ENCODE measurements at regions not wholly inside any gene's neighbourhood (a gene's known extent, or its start where the extent isn't known, plus 50 kb on each side); places are given as distances from the start of the nearest gene placed in this dataset.

DNA sequence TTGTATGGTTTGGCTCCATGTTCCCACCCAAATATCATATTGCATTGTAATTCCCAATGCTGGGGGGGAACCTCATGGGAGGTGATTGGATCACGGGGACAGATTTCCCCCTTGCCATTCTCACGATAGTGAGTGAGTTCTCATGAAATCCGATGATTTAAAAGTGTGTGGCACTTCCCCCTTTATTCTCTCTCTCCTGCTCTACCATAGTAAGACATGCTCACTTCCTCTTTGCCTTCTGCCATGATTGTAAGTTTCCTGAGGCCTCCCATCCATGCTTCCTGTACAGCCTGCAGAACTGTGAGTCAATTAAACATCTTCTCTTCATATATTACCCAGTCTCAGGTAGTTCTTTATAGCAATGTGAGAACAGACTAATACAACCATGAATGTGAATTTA lies 211.6 kb upstream of the NR5A2 start:
- Histone ChIP-seq H3K27me3 (ENCODE audit: control insufficient read depth, insufficient read depth, low read length) (no peaks in the 10 kb centered on the region), H3K27ac (ENCODE audit: low read depth in 2 of 2, low read length in 2 of 2) (no peak overlapping the region), H3K36me3 (ENCODE audit: control insufficient read depth in 2 of 3, insufficient read depth in 3 of 3, low read length in 3 of 3) (no peaks in the 10 kb centered on the region), H3K9me3 (ENCODE audit: control insufficient read depth in 2 of 3, insufficient read depth in 1 of 3, low read length in 3 of 3) (no peaks in the 10 kb centered on the region), H3K4me1 (ENCODE audit: control insufficient read depth in 2 of 3, insufficient read depth in 2 of 3, low read depth in 1 of 3, low read length in 3 of 3) (no peaks in the 10 kb centered on the region), H3K9ac (ENCODE audit: low read length in 3 of 3) (no peak overlapping the region), H3K4me3 (ENCODE audit: low read length in 3 of 3) (no peak overlapping the region)
- intact Hi-C loops (cut with DNase I): no loop called here
- FAIRE-seq (no peak), DNase-seq (no peak)
- TF ChIP-seq, protein P1, sequence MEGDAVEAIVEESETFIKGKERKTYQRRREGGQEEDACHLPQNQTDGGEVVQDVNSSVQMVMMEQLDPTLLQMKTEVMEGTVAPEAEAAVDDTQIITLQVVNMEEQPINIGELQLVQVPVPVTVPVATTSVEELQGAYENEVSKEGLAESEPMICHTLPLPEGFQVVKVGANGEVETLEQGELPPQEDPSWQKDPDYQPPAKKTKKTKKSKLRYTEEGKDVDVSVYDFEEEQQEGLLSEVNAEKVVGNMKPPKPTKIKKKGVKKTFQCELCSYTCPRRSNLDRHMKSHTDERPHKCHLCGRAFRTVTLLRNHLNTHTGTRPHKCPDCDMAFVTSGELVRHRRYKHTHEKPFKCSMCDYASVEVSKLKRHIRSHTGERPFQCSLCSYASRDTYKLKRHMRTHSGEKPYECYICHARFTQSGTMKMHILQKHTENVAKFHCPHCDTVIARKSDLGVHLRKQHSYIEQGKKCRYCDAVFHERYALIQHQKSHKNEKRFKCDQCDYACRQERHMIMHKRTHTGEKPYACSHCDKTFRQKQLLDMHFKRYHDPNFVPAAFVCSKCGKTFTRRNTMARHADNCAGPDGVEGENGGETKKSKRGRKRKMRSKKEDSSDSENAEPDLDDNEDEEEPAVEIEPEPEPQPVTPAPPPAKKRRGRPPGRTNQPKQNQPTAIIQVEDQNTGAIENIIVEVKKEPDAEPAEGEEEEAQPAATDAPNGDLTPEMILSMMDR (IDR thresholded peaks at IDR 0.05; ENCODE audit: borderline replicate concordance, extremely low read depth, insufficient read depth): no peak

DNA sequence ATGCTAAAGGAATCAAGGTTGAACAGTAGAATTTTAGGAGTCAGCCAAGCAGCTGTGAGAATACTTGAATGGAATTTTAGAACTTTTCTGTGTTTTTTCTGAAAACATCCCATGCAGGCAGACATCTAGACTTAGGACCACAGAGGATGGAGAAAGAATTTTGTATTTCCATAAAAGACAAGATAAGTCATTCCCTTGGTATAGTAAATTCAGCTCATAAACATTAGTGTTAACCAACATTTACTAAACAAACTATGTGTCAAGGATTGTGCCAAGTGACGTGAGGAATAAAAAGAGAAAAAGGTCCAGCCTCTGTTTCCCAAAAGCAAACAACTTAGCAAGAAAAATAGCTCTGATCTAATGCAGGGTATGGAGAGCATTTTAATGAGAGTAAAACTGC lies 210.2 kb upstream of the NR5A2 start:
- Histone ChIP-seq H3K27me3 (ENCODE audit: control insufficient read depth, insufficient read depth, low read length) (no peaks in the 10 kb centered on the region), H3K4me1 (ENCODE audit: control insufficient read depth in 2 of 3, insufficient read depth in 2 of 3, low read depth in 1 of 3, low read length in 3 of 3) (no peaks in the 10 kb centered on the region), H3K36me3 (ENCODE audit: control insufficient read depth in 2 of 3, insufficient read depth in 3 of 3, low read length in 3 of 3) (no peaks in the 10 kb centered on the region), H3K9ac (ENCODE audit: low read length in 3 of 3) (no peak overlapping the region), H3K9me3 (ENCODE audit: control insufficient read depth in 2 of 3, insufficient read depth in 1 of 3, low read length in 3 of 3) (no peaks in the 10 kb centered on the region), H3K27ac (ENCODE audit: low read depth in 2 of 2, low read length in 2 of 2) (no peak overlapping the region), H3K4me3 (ENCODE audit: low read length in 3 of 3) (no peak overlapping the region)
- intact Hi-C loops (cut with DNase I): no loop called here
- TF ChIP-seq, protein P1 (IDR thresholded peaks at IDR 0.05; ENCODE audit: borderline replicate concordance, extremely low read depth, insufficient read depth): no peak
- DNase-seq: no peak
- no peak for FAIRE-seq

DNA sequence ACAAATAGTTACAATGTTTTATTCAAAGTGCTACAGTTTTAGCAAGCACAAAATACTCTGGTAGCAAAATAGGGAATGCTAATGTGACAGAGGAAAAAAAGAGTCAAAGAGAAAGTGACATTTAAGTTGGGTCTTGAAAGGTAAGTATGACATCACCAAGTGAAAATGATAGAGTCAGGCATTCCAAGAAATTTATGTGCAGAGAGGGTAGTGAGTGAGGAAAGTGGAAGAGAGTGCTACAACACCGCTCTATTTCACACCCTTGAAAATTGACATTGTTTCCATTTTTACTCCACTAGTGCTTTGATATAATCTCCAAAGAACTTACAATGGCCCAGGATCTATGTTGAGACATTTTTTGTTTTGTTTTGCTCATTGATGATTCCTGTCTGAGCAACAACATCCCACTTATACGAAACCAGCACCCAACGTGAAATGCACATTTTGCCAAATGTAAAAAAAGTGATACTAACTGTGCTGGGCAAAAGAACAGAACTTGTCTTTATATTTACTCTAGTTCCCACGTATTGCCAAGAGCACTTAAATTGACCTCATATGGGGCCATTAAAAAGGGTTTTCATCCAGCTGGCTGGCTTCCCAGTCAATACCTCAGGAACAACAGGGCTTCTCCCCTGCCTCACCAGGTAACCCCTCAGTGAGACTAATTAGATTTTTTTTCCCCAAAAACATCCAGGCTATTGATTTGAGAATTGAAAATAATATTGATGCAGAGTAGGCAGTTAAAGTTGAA lies 206.3 kb upstream of the NR5A2 start:
- no peak overlapping the region for H3K4me3 ChIP-seq (ENCODE audit: low read length in 3 of 3)
- DNase-seq: no peak
- no peak for FAIRE-seq
- no peak overlapping the region for H3K9ac ChIP-seq (ENCODE audit: low read length in 3 of 3)
- no peaks in the 10 kb centered on the region for H3K4me1 ChIP-seq (ENCODE audit: control insufficient read depth in 2 of 3, insufficient read depth in 2 of 3, low read depth in 1 of 3, low read length in 3 of 3)
- H3K27me3 ChIP-seq (ENCODE audit: control insufficient read depth, insufficient read depth, low read length): no peaks in the 10 kb centered on the region
- no peaks in the 10 kb centered on the region for H3K36me3 ChIP-seq (ENCODE audit: control insufficient read depth in 2 of 3, insufficient read depth in 3 of 3, low read length in 3 of 3)
- peaks cover 0 to 2% (median 0%) of the 10 kb centered on the region in 3 donors for H3K9me3 ChIP-seq (ENCODE audit: control insufficient read depth in 2 of 3, insufficient read depth in 1 of 3, low read length in 3 of 3)
- TF ChIP-seq, protein P1 (IDR thresholded peaks at IDR 0.05; ENCODE audit: borderline replicate concordance, extremely low read depth, insufficient read depth): no peak
- intact Hi-C loops (cut with DNase I): no loop called here
- no peak overlapping the region for H3K27ac ChIP-seq (ENCODE audit: low read depth in 2 of 2, low read length in 2 of 2)

DNA sequence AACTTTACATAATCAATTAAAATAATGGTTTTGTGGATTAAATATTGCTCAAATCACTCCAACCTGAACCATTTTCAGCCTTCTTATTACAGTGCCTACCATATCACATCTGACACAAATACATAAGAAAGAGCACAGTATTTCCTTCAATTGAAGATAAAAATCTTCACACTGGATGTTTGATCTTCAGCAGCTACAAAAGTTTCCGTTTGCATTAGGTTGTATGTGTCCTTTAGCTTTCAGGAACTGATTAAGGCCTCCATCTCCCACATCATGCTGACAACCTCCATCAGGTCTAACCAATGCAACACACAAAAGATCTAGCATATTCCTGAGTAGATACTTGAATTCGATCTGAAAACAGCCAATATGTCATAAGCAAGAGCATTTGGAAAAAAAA lies 195.1 kb upstream of the NR5A2 start:
- TF ChIP-seq, protein P1 (IDR thresholded peaks at IDR 0.05; ENCODE audit: borderline replicate concordance, extremely low read depth, insufficient read depth): no peak
- Histone ChIP-seq H3K27me3 (ENCODE audit: control insufficient read depth, insufficient read depth, low read length) (no peaks in the 10 kb centered on the region), H3K9ac (ENCODE audit: low read length in 3 of 3) (no peak overlapping the region), H3K36me3 (ENCODE audit: control insufficient read depth in 2 of 3, insufficient read depth in 3 of 3, low read length in 3 of 3) (no peaks in the 10 kb centered on the region), H3K4me1 (ENCODE audit: control insufficient read depth in 2 of 3, insufficient read depth in 2 of 3, low read depth in 1 of 3, low read length in 3 of 3) (no peaks in the 10 kb centered on the region), H3K9me3 (ENCODE audit: control insufficient read depth in 2 of 3, insufficient read depth in 1 of 3, low read length in 3 of 3) (no peaks in the 10 kb centered on the region), H3K4me3 (ENCODE audit: low read length in 3 of 3) (no peak overlapping the region), H3K27ac (ENCODE audit: low read depth in 2 of 2, low read length in 2 of 2) (no peak overlapping the region)
- intact Hi-C loops (cut with DNase I): no loop called here
- DNase-seq (no peak), FAIRE-seq (no peak)

Measured in kidney (tissue), 13 donors.